8988T (cell line): ENCODE measurements at regions not wholly inside any gene's neighbourhood (a gene's known extent, or its start where the extent isn't known, plus 50 kb on each side); places are given as distances from the start of the nearest gene placed in this dataset.
"Not testable (repeated sequence)": the region's sequence is repeated elsewhere in the genome, so short reads cannot be mapped to it uniquely, and the experiment has no call there.

Experiments used
- DNase-seq: peaks from one replicate; pipeline ENCODE4 v3.0.0; 2011

DNA sequence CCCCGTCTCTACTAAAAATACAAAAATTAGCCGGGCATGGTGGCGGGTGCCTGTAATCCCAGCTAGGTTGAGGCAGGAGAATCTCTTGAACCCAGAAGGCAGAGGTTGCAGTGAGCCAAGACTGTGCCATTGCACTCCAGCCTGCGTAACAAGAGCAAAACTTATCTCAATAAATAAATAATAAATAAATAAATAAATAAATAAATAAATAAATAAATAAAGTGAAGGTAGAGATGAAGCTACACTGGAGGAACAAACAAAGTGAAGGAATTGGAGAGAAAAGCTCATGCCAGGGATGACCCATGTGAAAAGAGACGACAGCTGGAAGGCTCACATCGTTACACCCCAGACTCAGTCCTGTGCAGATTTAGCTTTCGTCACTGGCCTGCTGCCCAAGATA is 157.3 kb upstream of the ARHGAP28 start:
- DNase-seq, result not testable (repeated sequence)

DNA sequence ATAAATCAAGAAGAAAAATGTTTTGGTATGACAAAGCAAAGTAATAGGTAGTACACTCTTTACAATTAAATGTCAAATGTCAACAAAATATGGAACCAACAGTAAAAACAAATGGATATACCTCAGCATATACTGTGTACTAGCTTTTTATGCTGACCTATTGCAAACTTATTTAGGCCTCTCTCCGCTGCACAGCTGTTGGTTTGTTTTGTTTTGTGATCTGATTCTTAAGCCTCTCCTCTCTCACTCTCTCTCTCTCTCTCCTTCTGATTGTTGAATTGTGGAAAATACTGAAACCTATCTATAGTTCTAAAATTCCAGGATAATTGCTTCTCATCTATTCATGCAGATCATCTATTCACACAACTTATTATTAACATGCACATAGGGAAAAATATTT is 154.9 kb upstream of the ARHGAP28 start:
- no peak for DNase-seq

DNA sequence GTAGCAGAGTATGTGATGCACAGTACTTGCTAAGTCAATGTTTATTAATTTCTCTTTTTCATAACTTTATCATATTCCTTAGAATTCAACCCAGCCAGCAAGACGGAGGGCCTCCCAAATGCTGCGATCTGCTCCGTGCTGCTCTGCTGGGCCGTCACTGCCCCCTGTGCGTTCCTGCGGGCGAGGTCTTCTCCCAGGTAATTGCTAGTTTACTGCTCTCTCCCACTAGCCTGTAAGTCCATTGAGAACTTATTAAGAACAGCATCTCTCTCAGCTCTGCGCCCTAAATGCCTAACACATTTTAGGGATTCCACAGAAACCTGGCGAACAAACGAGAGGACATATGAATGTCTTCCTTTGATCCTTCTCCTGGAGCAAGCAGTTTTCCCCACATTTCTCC is 153.6 kb upstream of the ARHGAP28 start:
- DNase-seq, result no peak

DNA sequence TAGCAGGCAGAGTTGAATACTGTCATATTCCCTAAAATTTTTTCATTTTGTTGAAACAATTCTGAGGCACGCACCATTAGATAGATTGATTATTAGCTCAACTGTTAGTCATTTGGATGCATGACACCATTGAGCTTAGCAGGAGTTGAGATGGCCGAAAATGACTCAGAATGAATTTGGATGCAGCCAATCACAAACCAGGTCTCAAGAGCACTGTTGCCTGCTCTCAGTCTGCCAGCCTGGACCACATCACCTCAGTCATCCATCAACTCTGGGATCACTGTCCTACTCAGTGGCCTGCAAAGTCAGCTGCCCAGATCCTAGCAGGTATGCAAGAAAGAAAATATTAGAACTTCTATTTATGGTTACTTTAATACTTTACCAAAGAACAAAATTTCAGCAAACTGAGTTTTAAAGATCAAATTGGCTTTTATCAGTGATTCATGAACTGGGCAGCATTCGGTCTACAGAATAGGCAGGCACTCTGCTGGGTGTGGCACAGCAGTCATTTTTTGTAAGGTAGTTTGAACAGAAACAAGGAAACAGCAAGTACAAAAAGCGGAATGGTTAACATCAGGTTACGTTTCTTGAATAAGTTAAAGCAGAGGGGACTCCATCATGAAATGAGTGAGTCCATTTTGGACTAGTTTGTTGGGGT is 152.7 kb upstream of the ARHGAP28 start:
- no peak for DNase-seq

DNA sequence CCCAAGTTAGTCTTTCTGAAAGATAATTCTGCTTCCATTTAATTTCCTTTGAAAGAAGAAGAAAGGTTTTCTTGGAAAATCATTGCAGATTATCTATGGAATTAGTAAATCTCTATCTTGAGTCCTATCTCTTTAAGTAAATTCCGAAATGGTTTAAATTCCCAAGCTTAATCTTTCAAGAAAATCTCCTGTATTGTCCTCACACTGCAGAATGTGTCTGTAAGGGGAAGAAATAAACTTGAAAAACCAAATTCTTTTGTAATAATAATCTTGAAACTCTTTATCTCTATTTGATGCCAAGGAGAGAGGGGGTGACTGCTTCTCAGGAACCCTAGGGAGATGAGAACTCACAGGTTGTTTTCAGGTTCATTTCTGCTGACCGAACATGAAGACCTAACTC is 150.8 kb upstream of the ARHGAP28 start:
- no peak for DNase-seq

GRCh38 chr18:6579486-6579885 is 150.0 kb upstream of the ARHGAP28 start:
- DNase-seq, result no peak

- DNase-seq, result no peak
These were observed 149.1 kb upstream of the ARHGAP28 start for GRCh38 chr18:6580401-6580800.

GRCh38 chr18:6589923-6590322 is 139.6 kb upstream of the ARHGAP28 start:
- no peak for DNase-seq

DNA sequence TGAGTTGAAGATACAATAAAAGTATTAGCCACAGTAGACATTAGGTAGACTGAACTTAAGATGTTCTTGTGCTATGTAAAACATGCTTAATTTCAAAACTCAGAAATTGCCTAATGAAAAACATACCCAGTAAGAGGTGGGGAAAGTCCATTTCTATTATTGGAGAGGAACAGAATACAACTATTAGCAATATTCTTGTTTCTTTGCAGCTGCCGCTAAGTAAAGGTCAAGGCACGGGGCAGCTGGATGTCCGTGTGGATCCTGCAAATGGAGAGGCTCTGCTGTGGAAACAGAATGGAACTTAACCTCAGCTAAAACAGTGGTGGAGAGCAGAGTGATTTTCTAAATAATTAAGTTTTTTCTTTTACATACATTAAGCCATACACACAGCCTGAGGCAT is 139.2 kb upstream of the ARHGAP28 start:
- DNase-seq, result no peak

DNA sequence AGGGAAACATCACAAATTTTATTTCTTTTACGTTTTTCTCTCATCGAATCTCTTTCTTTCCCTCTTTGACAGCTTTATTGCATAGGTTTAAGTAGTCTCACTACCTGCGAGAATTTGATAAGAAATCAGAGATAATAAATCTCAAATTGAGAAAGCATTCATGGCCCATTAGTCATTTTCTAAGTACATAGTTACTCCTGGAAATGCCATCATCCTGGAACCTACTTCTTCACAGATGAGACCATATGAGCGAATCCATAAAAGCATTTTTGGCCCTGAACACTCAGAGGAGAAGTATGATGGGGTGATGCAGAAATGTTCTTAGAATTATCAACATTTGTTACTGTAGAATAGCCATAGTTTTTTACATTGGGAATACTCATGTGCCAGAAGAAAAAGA is 138.0 kb upstream of the ARHGAP28 start:
- no peak for DNase-seq

DNA sequence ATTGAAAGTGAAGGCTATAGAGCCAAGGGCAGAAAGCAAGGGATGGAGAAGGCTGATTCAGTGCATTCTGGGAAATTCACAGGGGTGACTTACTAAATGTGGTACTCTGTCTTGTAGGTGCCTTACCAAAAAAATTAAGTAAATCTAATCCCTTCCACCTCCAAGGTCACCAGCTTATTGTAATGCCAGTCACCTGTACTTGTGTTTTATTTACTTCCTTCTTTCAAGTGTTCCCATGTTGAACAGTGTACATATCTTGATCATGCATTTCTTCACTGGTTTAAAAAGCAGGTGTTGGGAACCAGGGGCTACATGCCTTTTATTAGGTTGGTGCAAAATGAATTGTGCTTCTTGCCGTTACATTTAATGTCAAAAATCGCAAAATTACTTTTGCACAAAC is 137.0 kb upstream of the ARHGAP28 start:
- no peak for DNase-seq

DNA sequence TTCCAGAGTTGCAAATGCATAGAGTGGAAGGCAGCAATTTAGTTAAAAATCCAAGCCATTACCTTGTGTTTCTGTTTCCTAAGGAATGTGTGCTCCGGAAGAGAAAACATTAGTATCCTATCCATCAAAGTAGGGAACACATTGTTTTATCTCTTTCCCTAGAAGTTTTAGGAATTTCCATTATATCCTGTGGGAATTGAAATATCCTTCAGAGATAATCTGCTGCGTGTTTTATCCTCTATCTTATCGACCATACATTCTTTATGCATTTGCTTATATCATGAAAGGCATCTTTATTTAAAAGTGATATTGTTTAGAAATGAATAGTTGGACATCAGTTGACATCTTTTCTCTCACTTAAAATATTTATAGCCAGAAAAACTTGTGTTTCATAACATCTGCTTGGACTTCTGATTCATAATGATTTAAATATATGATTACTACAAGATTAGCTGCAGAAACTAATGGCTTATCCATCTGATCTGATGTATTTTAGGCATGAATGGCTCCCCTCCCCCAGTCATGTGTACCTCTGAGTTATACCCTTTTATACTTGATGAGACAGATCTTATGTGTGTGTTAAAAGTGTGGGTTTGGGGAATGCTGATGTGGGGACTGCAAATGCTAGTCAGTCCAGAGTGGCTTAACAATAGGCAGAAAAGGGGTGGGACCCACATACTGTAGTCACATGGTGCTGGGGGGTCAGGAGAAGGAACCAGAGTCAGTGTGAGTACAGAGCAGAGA is 136.2 kb upstream of the ARHGAP28 start:
- no peak for DNase-seq

- DNase-seq, result no peak
These were observed 133.8 kb upstream of the ARHGAP28 start for GRCh38 chr18:6595666-6596065.

DNA sequence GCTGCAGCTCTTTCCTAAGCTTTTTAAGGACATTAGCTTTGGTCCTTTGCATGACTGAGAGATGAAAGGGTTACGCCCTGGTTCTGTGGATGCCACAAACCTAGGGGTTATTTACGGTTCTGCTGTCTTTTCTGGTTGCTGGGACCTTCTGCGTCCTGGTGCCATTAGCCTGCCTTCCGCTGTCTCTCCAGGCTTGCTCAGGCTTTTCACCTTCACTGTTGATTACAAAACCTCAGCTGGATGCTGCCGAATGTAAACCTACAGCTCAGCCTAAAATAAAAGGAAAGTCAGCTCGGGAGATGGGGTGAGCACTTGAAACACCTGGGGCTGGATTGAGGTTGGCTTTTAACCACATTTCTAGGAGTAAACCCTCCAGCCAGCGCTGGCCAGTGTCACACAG is 130.9 kb upstream of the ARHGAP28 start:
- DNase-seq, result no peak

- no peak for DNase-seq
These were observed 128.8 kb upstream of the ARHGAP28 start for GRCh38 chr18:6600667-6601167.

DNA sequence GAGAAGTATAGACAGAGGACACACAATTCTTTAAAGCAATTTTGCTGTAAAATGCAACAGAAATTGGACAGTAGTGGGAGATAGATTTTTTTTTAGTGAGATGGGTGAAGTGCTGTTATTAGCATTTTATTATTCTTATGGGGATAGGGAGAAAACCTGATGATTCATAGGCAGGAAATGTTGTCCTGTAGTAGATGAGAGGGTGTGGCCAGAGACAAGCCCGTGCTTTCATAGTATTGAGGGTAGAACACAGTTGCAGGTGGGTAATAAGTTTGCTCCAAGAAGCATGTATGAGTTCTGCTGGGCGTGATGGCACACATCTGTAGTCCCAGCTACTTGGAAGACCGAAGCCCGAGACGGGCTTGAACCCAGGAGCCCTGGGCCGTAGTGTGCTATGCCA is 128.3 kb upstream of the ARHGAP28 start:
- DNase-seq, result no peak

DNA sequence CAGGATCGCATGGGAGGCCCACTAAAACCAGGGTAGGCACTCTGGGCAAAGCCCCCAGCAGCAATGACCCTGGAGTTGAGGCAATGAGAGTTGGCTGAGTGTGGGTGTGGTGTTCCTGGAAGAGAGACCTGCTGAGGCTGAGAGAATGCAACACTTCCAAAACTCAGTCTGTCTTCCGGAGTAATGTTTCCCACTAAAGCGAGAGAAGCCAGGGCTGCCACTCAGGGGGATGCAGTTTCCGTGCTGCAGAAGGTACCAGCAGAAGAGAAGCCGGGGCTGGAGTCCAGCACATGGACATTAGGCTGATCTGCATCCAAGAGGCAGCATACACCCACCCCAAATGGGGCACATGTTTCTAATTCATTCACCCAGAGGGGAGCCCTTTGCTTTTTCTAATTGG is 127.2 kb upstream of the ARHGAP28 start:
- no peak for DNase-seq

DNA sequence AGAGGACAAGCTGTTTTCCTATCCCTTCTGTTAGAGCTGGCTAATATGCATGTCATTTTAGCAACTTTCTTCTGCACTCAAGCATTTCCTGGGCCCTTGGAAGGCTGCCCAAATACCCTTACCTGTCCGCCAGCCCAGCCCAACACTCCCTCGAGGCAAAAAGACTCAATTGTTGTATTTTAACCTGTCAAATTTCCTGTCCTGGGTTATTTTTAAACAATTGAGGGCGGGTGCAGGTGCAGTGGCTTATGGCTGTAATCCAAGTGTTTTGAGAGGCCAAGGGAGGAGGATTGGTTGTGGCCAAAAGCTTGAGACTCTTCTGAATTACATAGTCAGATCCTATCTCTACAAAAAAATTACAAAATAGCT is 125.0 kb upstream of the ARHGAP28 start:
- DNase-seq, result no peak

DNA sequence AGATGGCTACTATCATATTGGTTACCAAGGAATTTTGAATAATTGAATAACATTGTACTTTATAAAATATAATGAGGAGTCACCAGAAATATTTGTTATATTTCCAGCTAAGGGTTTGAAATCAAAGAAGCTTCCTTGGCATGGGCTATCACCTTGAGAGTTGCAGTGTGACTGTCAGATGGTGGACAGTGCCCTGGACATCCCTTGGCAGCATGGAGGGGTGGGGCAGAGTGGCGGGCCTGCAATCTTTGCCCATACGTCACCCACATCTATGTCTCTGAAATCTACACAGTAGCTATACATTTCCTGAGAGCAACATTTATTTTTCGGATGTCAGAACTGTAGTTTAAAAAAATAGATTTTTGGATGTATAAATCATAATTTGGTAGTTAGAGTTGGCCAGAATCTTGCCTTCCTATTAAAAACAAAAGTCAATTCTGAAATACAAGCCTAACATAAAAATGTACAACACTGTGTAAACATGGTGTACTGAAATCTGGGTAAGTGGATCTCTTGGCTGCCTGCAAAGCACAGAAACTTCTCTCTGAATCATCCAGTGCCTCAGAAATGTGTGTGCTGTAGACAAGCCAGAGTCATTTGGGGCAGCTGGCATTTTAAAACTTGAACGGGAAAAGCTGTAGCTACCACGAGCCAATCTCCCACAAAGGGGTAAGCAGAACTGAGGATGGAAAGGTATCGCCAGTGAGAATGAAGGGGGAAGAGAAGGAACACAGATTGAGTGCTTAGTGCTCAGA is 124.2 kb upstream of the ARHGAP28 start:
- DNase-seq, result no peak

DNA sequence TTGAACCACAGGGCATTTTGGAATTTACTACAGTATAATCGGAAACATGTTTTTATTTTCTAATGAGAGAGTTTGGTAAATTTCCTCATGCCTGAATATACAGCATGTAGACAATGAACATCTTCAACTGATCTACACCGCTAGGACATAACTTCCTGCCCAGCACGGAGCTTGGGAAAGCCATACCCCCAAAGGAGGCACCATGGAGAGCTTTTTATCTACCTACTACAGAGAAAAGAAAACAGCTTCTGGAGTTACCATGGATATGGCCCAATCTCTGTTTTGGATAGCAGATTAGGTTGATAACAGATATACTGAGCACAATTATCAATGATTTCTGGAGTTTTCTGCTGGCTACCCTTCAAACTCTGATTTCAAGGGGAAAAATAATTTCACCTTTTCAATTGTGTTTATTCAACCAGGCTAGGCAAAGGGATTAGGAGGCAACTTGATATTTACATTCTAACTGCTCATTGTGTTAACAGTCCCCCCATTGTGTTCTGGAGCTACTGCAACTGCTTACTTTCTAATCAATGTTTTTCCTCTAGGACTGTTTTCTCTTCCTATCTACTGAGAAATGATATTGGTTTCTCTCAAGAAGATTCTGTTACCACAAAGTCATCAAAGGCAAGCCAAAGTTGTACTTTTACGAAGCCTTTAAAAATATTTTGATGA is 123.0 kb upstream of the ARHGAP28 start:
- DNase-seq, result no peak

- no peak for DNase-seq
These were observed 122.2 kb upstream of the ARHGAP28 start for GRCh38 chr18:6607343-6607742.

- DNase-seq, result no peak
These were observed 119.8 kb upstream of the ARHGAP28 start for GRCh38 chr18:6609666-6610264.

DNA sequence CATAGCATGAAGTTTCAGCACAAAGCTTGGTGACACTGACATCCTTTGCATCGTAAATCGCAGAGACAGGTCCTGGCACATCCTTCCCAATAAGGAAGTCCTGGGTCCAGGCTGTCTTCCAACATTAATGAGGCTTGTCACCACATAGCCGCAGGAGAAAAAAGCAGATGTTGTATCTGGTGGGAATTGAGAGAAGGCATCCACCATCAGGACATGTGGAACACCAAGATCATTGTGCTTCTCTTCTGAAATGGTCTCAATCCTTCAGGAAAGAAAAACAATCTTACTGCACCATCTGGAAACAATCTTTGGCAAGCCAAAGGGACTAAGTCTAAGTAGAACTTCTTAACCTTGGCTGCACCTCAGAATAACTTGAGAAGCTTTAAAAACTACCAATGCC is 119.0 kb upstream of the ARHGAP28 start:
- DNase-seq, result no peak
